ENCODE measurements at regions not wholly inside any gene's neighbourhood (a gene's known extent, or its start where the extent isn't known, plus 50 kb on each side); places are given as distances from the start of the nearest gene placed in this dataset.

DNA sequence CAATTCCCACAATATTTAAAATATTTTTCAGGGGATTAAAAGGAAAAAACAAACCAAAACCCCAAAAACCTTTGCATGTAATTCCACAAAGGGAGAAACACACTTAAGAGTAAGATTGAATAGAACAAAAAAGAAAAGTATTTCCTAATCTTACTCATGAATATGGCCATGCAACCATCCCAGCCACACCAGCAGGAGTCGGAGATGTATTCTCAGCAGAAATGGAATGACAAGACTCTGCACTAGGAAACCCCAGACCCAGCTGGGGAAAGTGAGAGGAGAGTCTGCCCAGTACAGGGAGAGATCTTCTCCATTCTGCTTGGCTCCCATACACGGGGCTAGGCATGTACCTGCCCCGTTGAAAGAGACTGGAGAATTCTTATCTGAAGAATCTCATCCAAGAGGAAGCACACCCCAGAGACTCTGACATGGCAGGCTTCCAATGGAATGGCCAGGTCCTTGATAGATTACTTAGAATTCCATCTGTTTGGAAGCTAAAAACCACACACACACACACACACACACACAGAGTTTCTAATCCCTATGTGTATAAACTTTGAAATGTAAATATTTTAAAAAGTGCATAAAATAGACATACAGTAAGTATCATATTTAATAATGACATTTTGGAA, 118.8 kb downstream of the GADD45G start:
- no peak for DNase-seq
- no peak overlapping the region for H3K27ac ChIP-seq
- peaks cover 0 to 23% (median 0%) of the 10 kb centered on the region in 9 donors for H3K4me1 ChIP-seq
- intact Hi-C loops (cut with DNase I) = no loop called here
- ATAC-seq = no peak
- peaks cover 0 to 5% (median 0%) of the 10 kb centered on the region in 7 donors for H3K27me3 ChIP-seq
- peaks cover 0 to 9% (median 0%) of the 10 kb centered on the region in 11 donors for H3K9me3 ChIP-seq
- TF ChIP-seq, protein P1, sequence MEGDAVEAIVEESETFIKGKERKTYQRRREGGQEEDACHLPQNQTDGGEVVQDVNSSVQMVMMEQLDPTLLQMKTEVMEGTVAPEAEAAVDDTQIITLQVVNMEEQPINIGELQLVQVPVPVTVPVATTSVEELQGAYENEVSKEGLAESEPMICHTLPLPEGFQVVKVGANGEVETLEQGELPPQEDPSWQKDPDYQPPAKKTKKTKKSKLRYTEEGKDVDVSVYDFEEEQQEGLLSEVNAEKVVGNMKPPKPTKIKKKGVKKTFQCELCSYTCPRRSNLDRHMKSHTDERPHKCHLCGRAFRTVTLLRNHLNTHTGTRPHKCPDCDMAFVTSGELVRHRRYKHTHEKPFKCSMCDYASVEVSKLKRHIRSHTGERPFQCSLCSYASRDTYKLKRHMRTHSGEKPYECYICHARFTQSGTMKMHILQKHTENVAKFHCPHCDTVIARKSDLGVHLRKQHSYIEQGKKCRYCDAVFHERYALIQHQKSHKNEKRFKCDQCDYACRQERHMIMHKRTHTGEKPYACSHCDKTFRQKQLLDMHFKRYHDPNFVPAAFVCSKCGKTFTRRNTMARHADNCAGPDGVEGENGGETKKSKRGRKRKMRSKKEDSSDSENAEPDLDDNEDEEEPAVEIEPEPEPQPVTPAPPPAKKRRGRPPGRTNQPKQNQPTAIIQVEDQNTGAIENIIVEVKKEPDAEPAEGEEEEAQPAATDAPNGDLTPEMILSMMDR (IDR thresholded peaks at IDR 0.05) = no peak
- H3K4me3 ChIP-seq = no peak overlapping the region
- no peaks in the 10 kb centered on the region for H3K36me3 ChIP-seq
- WGBS, 2 donors = 38% methylated on average over 3 of the region's 3 CpGs

DNA sequence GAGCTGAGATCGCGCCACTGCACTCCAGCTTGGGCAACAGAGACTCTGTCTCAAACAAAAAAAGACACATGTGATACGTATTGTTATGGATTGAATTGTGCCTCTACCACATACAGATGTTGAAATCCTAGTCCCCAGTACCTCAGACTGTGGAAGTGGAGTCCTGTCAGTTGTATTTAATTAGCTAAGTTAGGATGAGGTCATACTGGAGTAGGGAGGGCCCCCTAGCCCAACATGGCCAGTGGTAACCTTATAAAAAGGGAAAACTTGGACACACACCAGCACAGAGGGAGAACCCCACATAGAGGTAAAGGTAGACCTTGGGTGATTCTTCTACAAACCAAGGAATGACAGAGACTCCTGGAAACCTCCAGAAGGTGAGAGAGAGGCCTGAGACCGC, 119.8 kb downstream of the GADD45G start:
- WGBS, 2 donors = 97 to 98% methylated on average over 4 of the region's 4 CpGs
- intact Hi-C loops (cut with DNase I) = no loop called here
- Histone ChIP-seq H3K9me3 (peaks cover 0 to 4% (median 0%) of the 10 kb centered on the region in 11 donors), H3K36me3 (no peaks in the 10 kb centered on the region), H3K4me3 (no peak overlapping the region), H3K27me3 (peaks cover 0 to 5% (median 0%) of the 10 kb centered on the region in 7 donors), H3K4me1 (peaks cover 0 to 16% (median 0%) of the 10 kb centered on the region in 9 donors), H3K27ac (no peak overlapping the region)
- ATAC-seq (no peak), DNase-seq (no peak)
- TF ChIP-seq, protein P1 (IDR thresholded peaks at IDR 0.05) = no peak

DNA sequence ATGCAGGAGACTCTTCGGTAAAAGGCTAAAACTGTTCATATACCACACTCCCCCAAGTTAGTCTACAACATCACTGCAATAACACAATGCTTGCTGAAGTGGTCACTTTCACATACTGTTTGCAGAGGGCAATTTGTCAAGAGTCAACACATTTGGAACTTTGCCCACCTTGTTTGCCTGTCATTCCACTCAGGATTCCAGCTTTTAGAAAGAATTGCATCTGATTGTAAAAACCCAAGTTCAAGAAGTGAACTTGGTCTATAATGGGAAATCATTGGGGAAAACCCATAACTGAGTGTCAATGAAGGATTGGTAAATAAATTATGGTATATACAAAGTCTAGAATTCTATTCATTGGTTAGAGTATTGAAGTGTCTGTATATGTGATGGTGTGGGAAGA, 120.5 kb downstream of the GADD45G start:
- 94 to 95% methylated on average over 1 of the region's 1 CpG for WGBS, 2 donors
- Histone ChIP-seq H3K4me3 (no peak overlapping the region), H3K4me1 (peaks cover 0 to 16% (median 0%) of the 10 kb centered on the region in 9 donors), H3K9me3 (no peaks in the 10 kb centered on the region), H3K36me3 (no peaks in the 10 kb centered on the region), H3K27me3 (peaks cover 0 to 5% (median 0%) of the 10 kb centered on the region in 7 donors), H3K27ac (no peak overlapping the region)
- DNase-seq (no peak), ATAC-seq (no peak)
- intact Hi-C loops (cut with DNase I) = no loop called here
- TF ChIP-seq, protein P1 (IDR thresholded peaks at IDR 0.05) = no peak

DNA sequence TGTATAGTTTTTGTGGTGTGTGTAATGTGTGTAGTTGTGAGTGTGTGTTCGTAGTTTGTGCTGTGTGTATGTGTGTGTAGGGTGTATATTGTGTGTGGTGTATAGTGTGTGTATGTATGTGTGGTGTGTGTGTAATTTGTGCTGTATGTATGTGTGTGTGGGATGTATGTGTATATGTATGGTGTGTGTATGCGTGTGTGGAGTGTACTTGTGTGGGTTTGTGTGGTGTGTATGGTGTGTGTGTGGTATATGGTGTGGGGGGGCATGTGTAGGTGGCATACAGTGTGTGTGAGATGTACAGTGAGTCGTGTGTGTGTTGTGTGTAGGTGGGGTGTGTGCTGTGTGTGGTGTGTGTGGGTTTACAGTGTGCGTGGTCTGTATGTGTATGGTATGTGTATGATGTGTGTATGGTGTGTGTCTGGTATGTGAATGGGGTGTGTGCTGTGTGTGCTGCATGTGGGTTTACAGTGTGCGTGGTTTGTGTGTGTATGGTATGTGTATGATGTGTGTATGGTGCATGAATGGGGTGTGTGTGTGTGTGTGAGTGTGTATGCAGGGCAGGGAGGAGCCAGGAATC, 125.2 kb downstream of the GADD45G start:
- intact Hi-C loops (cut with DNase I) = loop anchor here in 6 of 10 donors (10.0 kb wide), 1 partner anchor 125 kb away; the partner anchor contains the start of gene GADD45G (in 6 of the 6)
- TF ChIP-seq, protein P1 (IDR thresholded peaks at IDR 0.05) = no peak
- Histone ChIP-seq H3K27me3 (peaks cover 0 to 5% (median 0%) of the 10 kb centered on the region in 7 donors), H3K27ac (no peak overlapping the region), H3K36me3 (no peaks in the 10 kb centered on the region), H3K4me1 (peaks cover 9 to 32% (median 22%) of the 10 kb centered on the region in 9 donors), H3K9me3 (no peaks in the 10 kb centered on the region), H3K4me3 (no peak overlapping the region)
- no peak for ATAC-seq
- no peak for DNase-seq
- WGBS, 2 donors = 89 to 91% methylated on average over 5 of the region's 5 CpGs
